ENCODE measurements at regions not wholly inside any gene's neighbourhood (a gene's known extent, or its start where the extent isn't known, plus 50 kb on each side); places are given as distances from the start of the nearest gene placed in this dataset.

DNA sequence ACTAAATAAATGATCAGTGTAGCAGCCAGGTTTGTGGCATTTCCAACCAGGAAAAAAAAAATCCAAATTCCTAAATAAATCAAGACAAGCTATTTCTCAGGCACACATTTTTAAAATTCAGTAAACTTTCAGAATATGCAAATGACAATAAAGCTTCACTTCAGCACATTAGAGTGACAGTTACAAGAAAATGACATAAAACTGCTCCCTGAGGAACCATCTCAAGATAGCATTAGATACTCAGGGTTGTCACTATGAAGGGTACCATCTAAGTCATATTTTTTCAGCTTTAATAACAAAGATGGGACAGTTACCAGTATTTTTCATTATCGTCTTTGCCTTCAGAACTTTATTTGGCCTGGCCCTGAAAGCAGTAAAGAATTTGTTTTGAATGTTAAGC is 411.3 kb upstream of the RASGEF1B start:
- WGBS, 4 donors = 63 to 81% (median 69%) methylated on average over 1 of the region's 1 CpG
- no peak overlapping the region for H3K4me3 ChIP-seq
- DNase-seq = no peak
- H3K27me3 ChIP-seq = no peaks in the 10 kb centered on the region
- no peaks in the 10 kb centered on the region for H3K36me3 ChIP-seq (replicated peaks in 1 of 2)
- TF ChIP-seq CTCF (IDR thresholded peaks at IDR 0.05) = no peak
- H3K9me3 ChIP-seq (replicated peaks in 1 of 3) = no peaks in the 10 kb centered on the region
- no peaks in the 10 kb centered on the region for H3K4me1 ChIP-seq (replicated peaks in 1 of 2)
- intact Hi-C loops (cut with DNase I) = no loop called here
- H3K27ac ChIP-seq = no peak overlapping the region

DNA sequence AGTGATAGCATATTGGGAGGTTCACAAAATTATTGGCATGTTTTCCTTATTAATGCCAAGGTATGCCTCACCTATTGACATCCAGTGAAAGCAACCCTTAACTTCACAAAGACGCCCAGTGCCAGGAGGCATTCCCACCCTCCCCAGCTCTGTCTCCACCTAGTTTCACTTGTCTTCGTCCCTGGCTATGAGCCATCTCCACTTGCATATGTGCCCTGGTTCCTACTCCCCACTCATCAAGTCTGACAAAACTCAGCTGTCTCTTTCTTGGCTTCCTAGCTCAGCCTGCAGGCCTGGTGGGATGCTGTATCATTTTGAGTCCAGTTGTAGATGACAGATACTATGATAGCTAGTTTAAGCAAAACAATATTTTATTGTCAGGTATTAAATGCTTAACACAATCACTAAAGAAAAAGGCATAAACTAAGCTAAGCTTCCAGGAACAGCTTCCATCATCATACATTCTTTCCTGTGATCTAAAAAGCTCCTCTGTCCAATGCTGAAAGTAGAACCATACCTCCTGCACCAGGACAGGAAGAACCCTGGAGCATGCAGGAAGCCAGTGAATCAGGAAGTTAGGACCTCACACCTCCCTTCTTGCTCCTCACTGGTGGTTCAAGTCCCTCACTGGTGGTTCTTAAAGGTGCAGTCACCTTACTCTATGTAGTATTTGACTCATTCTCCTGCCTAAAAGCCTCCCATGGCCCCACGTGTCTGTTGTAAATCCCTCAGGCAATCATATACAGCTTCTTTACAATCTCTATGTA is 410.3 kb upstream of the RASGEF1B start:
- TF ChIP-seq CTCF (IDR thresholded peaks at IDR 0.05) (no peak), POLR2A (IDR thresholded peaks at IDR 0.05) (no peak)
- Histone ChIP-seq H3K27ac (no peak overlapping the region), H3K27me3 (no peaks in the 10 kb centered on the region), H3K4me1 (replicated peaks in 1 of 2) (no peaks in the 10 kb centered on the region), H3K4me3 (no peak overlapping the region), H3K36me3 (replicated peaks in 1 of 2) (no peaks in the 10 kb centered on the region), H3K9me3 (replicated peaks in 1 of 3) (no peaks in the 10 kb centered on the region)
- WGBS, 4 donors = 45 to 65% (median 48%) methylated on average over 3 of the region's 3 CpGs
- intact Hi-C loops (cut with DNase I) = no loop called here
- no peak for DNase-seq

GRCh38 chr4:81876106-81876505 is 404.4 kb upstream of the RASGEF1B start:
- Histone ChIP-seq H3K27ac (no peak overlapping the region), H3K27me3 (no peaks in the 10 kb centered on the region), H3K9me3 (replicated peaks in 1 of 3) (no peaks in the 10 kb centered on the region), H3K36me3 (replicated peaks in 1 of 2) (no peaks in the 10 kb centered on the region), H3K4me1 (replicated peaks in 1 of 2) (no peaks in the 10 kb centered on the region), H3K4me3 (no peak overlapping the region)
- DNase-seq = no peak
- 50 to 67% (median 58%) methylated on average over 3 of the region's 3 CpGs for WGBS, 4 donors
- intact Hi-C loops (cut with DNase I) = no loop called here
- TF ChIP-seq CTCF (IDR thresholded peaks at IDR 0.05) = no peak
- no peak for TF ChIP-seq POLR2A (IDR thresholded peaks at IDR 0.05)

DNA sequence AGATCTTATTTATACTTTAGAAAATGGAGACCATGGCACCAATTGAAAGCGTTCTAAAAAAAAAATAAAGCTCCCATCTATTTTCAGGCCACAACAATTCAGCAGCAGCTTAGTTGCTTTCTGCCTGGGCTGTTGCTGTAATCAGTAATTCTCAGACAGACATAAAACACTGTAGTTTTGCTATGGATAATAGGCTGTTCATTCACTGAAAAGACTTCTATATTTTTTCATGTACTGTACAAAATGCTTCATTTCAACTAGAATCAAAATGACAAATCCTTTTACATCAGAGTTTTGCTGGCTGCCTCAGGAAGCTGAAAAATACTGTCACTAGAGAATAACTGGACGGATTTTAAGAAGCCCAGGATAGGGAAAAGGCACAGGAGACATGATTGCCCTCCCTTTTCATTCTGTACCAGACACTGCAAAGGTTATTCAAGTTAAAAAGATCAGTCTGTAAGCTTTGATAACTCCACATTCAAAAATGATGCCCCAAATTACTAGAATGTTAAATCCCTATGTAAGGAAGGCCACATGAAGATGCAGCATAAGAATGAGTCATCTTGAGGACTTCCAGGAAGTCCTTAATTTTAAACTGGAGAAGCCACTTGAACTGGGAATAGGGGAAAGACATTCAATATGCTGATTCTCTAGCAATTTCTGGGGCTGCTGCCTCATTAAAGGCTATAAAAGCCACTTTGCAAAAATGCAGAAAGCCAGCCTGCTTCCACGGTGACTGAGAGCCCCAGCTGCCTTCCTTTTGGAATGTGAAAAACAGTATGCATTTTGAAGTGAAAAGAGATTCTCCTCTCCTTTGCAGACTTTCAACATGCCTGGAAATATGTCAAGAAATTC is 403.2 kb upstream of the RASGEF1B start:
- WGBS, 4 donors = 43 to 50% (median 49%) methylated on average over 3 of the region's 3 CpGs
- Histone ChIP-seq H3K4me3 (no peak overlapping the region), H3K4me1 (replicated peaks in 1 of 2) (no peaks in the 10 kb centered on the region), H3K27me3 (no peaks in the 10 kb centered on the region), H3K36me3 (replicated peaks in 1 of 2) (no peaks in the 10 kb centered on the region), H3K9me3 (replicated peaks in 1 of 3) (no peaks in the 10 kb centered on the region), H3K27ac (no peak overlapping the region)
- intact Hi-C loops (cut with DNase I) = no loop called here
- no peak for TF ChIP-seq POLR2A (IDR thresholded peaks at IDR 0.05)
- no peak for TF ChIP-seq CTCF (IDR thresholded peaks at IDR 0.05)
- DNase-seq = no peak
